ENCODE measurements at regions not wholly inside any gene's neighbourhood (a gene's known extent, or its start where the extent isn't known, plus 50 kb on each side); places are given as distances from the start of the nearest gene placed in this dataset.
"Not testable (repeated sequence)": the region's sequence is repeated elsewhere in the genome, so short reads cannot be mapped to it uniquely, and the experiment has no call there.

DNA sequence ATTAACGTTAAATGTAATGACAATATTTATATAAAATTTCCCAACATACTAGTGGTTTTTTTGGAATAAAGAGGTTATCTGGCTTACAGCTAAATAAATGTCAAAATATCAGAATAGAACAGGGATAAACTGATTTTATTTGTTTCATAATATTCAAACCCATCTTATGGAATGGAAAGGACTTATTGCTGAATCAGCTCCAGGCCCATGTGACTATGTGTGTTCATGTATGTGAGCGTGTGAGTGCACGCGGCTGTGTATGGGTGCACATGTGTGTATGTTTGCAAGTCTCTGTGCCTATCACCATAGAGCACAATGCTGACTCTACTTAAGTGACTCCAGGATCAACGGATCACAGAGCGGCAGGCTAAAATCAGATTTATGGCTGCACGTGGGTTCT lies 392.3 kb upstream of the GRM7 start:
- DNase-seq: no peak

DNA sequence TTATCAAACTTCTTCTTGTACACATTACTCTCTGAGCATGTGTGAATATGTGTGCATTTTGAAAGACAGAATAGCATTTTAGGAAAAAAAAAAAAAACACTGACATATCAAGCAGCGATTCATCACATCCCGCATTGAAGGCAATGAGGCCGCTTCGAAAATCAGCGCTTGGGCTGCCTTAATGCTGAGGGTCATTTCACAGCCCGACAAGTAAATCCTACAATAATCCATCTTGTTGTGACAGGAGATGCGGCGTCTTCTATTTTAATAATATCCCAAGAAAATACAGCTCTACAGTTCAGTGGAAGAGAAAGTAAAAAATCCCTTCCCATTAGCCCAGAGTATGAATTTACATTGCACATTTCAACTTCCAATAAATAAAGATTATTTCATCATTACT lies 389.2 kb upstream of the GRM7 start:
- DNase-seq: no peak

- not testable (repeated sequence) for DNase-seq
Observed at GRCh38 chr3:6490487-6491327, 370.2 kb upstream of the GRM7 start.

- no peak for DNase-seq
Observed at GRCh38 chr3:6491768-6492167, 369.1 kb upstream of the GRM7 start.

GRCh38 chr3:6492306-6492705 lies 368.6 kb upstream of the GRM7 start:
- no peak for DNase-seq

- not testable (repeated sequence) for DNase-seq
Observed at GRCh38 chr3:6498944-6499343, 362.0 kb upstream of the GRM7 start.

DNA sequence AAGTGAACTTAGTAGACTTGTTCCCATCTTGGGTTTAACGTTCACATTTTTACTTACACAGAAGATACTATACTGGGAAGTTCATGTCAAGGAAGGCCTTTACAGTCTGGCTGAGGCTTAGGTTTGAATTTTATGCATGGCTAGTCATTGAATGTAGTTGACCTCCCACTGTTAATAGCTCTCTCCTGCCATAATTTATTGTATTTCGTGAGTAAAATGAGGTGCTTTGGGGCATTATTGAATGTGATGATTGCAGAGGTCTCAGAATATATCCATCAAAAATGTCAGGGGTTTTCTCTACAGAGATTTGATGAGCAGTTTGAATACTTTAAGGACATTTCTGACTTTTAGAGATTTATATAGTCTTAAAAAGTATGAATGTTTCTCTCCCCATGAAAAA lies 356.6 kb upstream of the GRM7 start:
- no peak for DNase-seq

DNA sequence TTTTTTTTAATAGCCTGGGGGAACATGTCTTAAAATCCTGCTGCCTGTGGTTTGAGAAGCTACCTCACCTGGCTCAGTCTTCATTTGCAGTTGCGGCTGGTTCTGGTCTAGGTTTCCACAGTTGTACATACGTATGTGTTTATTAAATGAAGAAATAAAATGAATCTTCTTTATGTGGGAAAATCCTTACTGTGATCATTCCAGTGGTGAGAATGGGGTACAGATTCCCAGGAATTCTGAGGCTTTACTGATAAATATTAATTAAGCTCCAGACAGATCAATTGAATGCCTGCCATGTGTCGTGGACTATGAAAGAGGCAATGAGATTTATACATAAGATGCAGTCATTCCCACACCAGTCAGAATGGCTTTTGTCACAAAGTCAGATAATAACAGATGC lies 356.1 kb upstream of the GRM7 start:
- no peak for DNase-seq

GRCh38 chr3:6508410-6508759 lies 352.5 kb upstream of the GRM7 start:
- no peak for DNase-seq

GRCh38 chr3:6509576-6509975 lies 351.3 kb upstream of the GRM7 start:
- DNase-seq: no peak

DNA sequence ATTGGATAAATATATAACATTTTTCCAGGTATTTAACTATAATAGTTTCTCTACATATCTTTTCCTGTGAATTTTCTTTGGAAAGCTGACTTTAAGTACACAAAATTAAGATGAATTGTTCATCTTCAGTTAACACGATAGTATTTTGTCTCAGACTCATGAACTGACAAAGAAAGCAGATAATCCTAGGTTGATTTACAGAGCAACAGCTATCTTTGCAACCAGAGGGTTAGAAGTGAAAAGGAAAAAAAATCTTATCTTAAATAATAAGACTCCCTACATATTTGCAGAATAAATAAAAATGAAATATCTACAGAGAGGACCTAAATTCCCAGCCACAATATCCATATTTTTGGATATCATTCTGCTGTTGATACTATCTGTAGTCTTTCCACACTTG lies 350.2 kb upstream of the GRM7 start:
- no peak for DNase-seq

- DNase-seq: no peak
Observed at GRCh38 chr3:6512172-6512800, 348.6 kb upstream of the GRM7 start.

DNA sequence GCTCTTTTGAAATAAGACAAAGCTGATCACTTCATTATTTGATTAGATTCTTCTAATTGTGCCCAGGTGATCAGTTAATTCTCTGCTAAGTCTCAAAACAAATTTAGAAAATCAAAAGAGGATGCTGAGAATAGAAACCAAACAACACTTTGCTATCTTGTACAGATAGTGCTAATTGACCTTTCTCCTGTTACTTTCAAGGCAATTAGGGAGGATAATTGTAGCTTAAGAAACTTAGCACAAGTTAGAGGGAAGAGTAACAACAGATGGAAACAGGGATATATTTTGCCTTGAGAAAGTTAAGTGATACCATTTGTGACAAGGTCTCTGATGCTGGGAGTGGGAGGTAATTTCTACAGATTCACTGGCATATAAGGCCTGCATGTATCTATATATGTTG lies 344.8 kb upstream of the GRM7 start:
- DNase-seq: no peak

- DNase-seq: no peak
Observed at GRCh38 chr3:6516694-6517093, 344.2 kb upstream of the GRM7 start.

DNA sequence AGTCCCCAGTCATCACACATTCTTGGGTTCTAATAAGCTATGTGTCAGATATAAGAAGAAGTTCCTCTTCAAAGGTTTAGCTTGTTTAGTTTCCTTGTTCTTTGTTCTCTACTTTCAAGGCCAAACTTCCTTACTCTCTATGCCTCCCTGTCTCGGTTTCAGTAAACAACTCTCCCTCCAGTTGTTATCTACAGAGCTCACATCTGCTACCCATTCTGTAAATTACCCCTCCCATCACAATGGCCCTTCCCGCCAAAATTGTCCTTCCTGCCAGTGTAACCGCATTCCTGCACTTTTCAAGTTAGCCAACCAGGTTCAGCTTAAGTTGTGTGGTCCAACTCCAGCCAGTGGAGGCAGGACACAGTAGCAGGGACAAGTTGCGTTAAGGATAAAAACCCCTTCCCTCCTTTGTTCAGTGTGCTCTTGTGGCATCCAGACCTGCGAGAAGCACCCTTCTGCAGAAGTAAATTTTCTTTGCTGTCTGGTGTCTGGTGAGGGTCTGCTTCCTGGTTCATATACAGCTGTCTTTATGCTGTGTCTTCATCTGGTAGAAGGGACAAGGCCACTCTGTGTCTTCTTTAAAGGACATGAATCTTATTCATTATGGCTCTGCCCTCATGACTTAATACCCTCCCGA lies 342.1 kb upstream of the GRM7 start:
- no peak for DNase-seq

- DNase-seq: no peak
Observed at GRCh38 chr3:6521369-6522113, 339.4 kb upstream of the GRM7 start.

GRCh38 chr3:6522191-6522590 lies 338.7 kb upstream of the GRM7 start:
- no peak for DNase-seq

- no peak for DNase-seq
Observed at GRCh38 chr3:6523043-6523442, 337.9 kb upstream of the GRM7 start.

GRCh38 chr3:6524479-6524878 lies 336.4 kb upstream of the GRM7 start:
- no peak for DNase-seq

- DNase-seq: no peak
Observed at GRCh38 chr3:6526321-6526720, 334.6 kb upstream of the GRM7 start.

DNA sequence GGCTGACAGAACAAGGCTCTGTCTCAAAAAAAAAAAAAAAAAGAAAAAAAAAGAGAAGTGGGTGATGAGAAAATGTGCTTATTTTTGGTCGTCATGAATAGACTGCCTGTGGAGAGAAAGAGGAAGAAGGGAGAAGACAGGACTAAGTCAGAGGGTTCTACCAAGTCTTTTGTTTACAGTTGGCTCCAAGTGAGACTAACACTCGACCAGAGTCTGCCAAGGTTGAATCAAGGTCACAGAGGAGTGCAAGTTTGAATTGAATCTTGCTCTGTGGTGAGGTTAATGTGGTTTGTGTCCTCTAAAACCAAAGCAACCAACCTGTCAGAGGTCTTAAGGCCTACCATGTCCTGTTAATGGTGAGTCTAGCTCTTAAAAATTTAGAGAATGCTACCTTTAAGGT lies 334.1 kb upstream of the GRM7 start:
- DNase-seq: no peak

- DNase-seq: no peak
Observed at GRCh38 chr3:6528951-6529350, 332.0 kb upstream of the GRM7 start.

DNA sequence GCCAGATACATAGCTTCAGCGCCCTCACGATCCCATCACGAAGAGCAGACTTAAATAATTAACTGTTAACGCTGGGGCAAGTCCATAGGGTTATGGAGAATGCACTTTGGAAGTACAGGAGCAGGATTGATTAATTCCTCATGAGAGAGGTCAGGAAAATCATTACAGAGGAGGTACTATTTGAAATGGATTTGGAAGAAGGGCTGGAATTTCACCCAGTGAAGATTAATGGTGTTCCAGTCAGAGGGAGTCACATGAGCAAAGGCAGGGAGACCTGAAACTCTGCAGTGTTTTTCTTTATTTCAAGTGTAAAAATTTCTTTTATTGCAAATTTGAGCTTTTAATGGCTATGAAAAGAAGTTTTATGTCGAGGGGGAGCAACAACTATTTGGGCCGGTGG lies 329.8 kb upstream of the GRM7 start:
- no peak for DNase-seq

GRCh38 chr3:6532101-6532500 lies 328.8 kb upstream of the GRM7 start:
- DNase-seq: no peak
